ENCODE measurements at regions not wholly inside any gene's neighbourhood (a gene's known extent, or its start where the extent isn't known, plus 50 kb on each side); places are given as distances from the start of the nearest gene placed in this dataset.

DNA sequence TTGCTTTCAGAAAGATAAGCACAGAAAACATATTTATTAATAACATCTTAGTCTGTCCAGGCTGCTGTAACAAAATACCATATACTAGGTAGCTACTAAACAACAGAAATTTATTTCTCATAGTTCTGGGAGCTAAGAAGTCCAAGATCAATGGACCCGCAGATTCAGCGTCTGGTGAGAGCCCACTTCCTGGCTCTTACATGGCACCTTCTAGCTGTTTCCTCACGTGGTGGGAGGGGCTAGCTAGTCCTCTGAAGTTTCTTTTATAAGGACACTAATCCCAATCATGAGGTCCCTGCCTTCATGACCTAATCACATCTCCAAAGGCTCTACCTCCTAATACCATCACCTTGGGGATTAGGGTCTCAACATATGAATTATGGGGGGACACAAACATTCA is 57.2 kb upstream of the AFF2 start:
- TF ChIP-seq, protein P1, sequence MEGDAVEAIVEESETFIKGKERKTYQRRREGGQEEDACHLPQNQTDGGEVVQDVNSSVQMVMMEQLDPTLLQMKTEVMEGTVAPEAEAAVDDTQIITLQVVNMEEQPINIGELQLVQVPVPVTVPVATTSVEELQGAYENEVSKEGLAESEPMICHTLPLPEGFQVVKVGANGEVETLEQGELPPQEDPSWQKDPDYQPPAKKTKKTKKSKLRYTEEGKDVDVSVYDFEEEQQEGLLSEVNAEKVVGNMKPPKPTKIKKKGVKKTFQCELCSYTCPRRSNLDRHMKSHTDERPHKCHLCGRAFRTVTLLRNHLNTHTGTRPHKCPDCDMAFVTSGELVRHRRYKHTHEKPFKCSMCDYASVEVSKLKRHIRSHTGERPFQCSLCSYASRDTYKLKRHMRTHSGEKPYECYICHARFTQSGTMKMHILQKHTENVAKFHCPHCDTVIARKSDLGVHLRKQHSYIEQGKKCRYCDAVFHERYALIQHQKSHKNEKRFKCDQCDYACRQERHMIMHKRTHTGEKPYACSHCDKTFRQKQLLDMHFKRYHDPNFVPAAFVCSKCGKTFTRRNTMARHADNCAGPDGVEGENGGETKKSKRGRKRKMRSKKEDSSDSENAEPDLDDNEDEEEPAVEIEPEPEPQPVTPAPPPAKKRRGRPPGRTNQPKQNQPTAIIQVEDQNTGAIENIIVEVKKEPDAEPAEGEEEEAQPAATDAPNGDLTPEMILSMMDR (IDR thresholded peaks at IDR 0.05; ENCODE audit: poor library complexity, severe bottlenecking), result no peak
- no peak for TF ChIP-seq POLR2AphosphoS5 (IDR thresholded peaks at IDR 0.05)

All from neural cell (in vitro differentiated cells).